Right lobe of liver (tissue), 6 donors: ENCODE measurements at regions not wholly inside any gene's neighbourhood (a gene's known extent, or its start where the extent isn't known, plus 50 kb on each side); places are given as distances from the start of the nearest gene placed in this dataset.

ENCODE experiments used
- ATAC-seq, 4 donors: fragments of 200-7000 bp; cut with Tn5 transposase; one replicate each; pipeline ENCODE4 v1.9.1; 2020; ENCODE audit warnings: mild to moderate bottlenecking in 4 of 4, moderate library complexity in 4 of 4
- DNase-seq, 3 donors: peaks; one replicate each; pipeline ENCODE4 v3.0.0-alpha.2; 2020
- H3K27ac ChIP-seq, 3 donors: fragments of 200-600 bp; one replicate each; pipeline ENCODE4 v1.8.0; 2022
- H3K27me3 ChIP-seq, 2 donors: fragments of 200-600 bp; one replicate each; pipeline ENCODE4 v1.8.0; 2022
- H3K36me3 ChIP-seq, 4 donors: fragments of 200-600 bp; sonication (generic) in 1 of 4; one replicate each; pipeline versions ENCODE4 v1.5.1 to v1.8.0; 2017 to 2022; ENCODE audit warnings: control low read depth in 1 of 4
- H3K4me1 ChIP-seq, 4 donors: fragments of 200-600 bp; sonication (generic) in 1 of 4; one replicate each; pipeline versions ENCODE4 v1.5.1 to v1.8.0; 2017 to 2022; ENCODE audit warnings: control low read depth in 1 of 4
- H3K4me3 ChIP-seq, 3 donors: fragments of 200-600 bp; one replicate each; pipeline ENCODE4 v1.8.0; 2022
- H3K9me3 ChIP-seq, 4 donors: fragments of 200-600 bp; sonication (generic) in 1 of 4; one replicate each; pipeline versions ENCODE4 v1.5.1 to v1.8.0; 2017 to 2022; ENCODE audit warnings: control low read depth in 1 of 4
- POLR2A ChIP-seq: fragments of 450-650 bp; IDR thresholded peaks from one replicate; pipeline ENCODE4 v1.6.1; 2017; ENCODE audit warnings: antibody characterized with exemption, mild to moderate bottlenecking
- WGBS: methylation state at CpG from one replicate; pipeline ENCODE4 v1.1.6; 2018; ENCODE audit warnings: low coverage, low lambda C conversion rate; ENCODE audit not compliant: insufficient coverage; ENCODE audit errors: missing lambda C conversion rate; 5-methylcytosine and 5-hydroxymethylcytosine counted together
- intact Hi-C, 2 donors: fragments of 100-400 bp; cut with DNase I; formaldehyde crosslinking; loops; one replicate each; pipeline versions ENCODE4 v1.11.2 to v1.14.1; 2022
- TF ChIP-seq, protein P1 (sequence below), 4 donors: fragments of 200-600 bp in 3 of 4; fragments of 450-650 bp in 1 of 4; IDR thresholded peaks; one replicate each; pipeline versions ENCODE4 v1.5.1 to v1.8.0; 2016 to 2022; ENCODE audit warnings: antibody characterized with exemption in 4 of 4, mild to moderate bottlenecking in 2 of 4
- donor health status: DM: no; HTN: yes; CAD: no.
- donor health status: DM: no; HTN: no; CAD: no.
- donor health status: DM: no; HTN: no; CAD: no.
- donor health status: DM: no; HTN: yes; CAD: no.
- donor health status: DM: no; HTN: yes; CAD: no.

DNA sequence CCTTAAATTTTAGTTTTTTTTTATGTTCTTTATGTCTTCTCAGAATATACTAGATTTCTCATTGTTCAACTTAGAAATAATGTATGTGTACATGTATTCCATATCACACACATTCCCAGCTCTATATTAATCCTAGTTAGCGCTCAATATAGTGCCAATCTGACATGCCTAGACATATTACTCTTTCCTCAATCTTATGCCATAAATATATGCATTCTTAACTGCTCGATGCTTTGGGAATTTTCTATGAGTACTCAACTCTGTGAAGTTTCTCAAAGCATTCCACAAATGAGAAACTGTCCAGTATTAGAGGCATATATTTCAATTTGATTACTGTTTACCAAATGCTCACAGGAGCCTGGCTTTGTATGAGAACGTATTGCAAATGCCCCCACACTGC lies 231.2 kb upstream of the VEGFC start:
- DNase-seq, result no peak
- H3K4me3 ChIP-seq, result no peak overlapping the region
- 52% methylated on average over 3 of the region's 3 CpGs for WGBS
- intact Hi-C loops, result no loop called here
- no peak overlapping the region for H3K27ac ChIP-seq
- no peaks in the 10 kb centered on the region for H3K4me1 ChIP-seq
- TF ChIP-seq POLR2A, result no peak
- TF ChIP-seq, protein P1, sequence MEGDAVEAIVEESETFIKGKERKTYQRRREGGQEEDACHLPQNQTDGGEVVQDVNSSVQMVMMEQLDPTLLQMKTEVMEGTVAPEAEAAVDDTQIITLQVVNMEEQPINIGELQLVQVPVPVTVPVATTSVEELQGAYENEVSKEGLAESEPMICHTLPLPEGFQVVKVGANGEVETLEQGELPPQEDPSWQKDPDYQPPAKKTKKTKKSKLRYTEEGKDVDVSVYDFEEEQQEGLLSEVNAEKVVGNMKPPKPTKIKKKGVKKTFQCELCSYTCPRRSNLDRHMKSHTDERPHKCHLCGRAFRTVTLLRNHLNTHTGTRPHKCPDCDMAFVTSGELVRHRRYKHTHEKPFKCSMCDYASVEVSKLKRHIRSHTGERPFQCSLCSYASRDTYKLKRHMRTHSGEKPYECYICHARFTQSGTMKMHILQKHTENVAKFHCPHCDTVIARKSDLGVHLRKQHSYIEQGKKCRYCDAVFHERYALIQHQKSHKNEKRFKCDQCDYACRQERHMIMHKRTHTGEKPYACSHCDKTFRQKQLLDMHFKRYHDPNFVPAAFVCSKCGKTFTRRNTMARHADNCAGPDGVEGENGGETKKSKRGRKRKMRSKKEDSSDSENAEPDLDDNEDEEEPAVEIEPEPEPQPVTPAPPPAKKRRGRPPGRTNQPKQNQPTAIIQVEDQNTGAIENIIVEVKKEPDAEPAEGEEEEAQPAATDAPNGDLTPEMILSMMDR (IDR thresholded peaks at IDR 0.05), result no peak
- no peaks in the 10 kb centered on the region for H3K9me3 ChIP-seq
- no peaks in the 10 kb centered on the region for H3K27me3 ChIP-seq
- ATAC-seq, result no peak
- no peaks in the 10 kb centered on the region for H3K36me3 ChIP-seq

DNA sequence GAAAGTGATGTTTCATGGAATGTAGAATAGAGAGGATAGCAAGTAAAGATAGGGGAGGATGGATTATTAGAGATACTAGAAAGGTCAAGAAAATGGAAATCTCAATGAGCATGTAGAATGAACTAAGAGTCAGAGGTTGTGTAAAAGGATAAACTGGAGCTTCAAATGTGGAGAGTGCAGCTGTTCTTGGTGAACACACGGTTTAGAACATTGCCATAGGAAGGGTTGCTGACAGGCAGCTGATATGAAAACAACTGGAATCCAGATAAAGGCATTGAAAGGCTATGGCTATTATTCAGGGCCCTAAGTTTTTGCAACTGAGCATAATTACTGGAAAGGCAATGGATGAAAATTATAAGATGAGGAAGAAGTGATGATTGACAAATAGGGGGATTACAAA lies 239.6 kb upstream of the VEGFC start:
- TF ChIP-seq, protein P1 (IDR thresholded peaks at IDR 0.05), result no peak
- no peak for TF ChIP-seq POLR2A
- H3K4me1 ChIP-seq, result no peaks in the 10 kb centered on the region
- no peak overlapping the region for H3K4me3 ChIP-seq
- ATAC-seq (no peak), DNase-seq (no peak)
- H3K9me3 ChIP-seq, result no peaks in the 10 kb centered on the region
- H3K27ac ChIP-seq, result no peak overlapping the region
- H3K27me3 ChIP-seq, result no peaks in the 10 kb centered on the region
- 10% methylated on average over 1 of the region's 1 CpG for WGBS
- H3K36me3 ChIP-seq, result no peaks in the 10 kb centered on the region
- intact Hi-C loops, result no loop called here

DNA sequence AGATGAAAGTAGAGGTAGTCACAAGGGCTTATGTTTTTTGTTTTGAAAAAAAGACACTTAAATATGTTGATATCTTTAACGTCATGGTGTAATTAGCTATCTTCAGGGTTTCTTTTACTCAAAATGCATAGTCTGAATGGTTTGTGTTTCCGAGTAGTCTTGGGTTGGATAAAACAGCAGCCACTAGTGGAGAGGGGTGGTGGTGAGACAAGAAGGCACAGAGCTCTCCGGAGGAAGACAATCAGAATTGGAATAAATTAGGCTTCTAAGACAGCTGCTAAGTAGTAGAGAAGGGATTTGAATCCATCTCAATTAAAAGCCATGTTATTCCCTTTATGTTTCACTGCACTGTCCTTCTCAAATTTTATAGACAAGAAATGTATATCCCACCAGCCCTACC lies 240.4 kb upstream of the VEGFC start:
- Histone ChIP-seq H3K4me1 (no peaks in the 10 kb centered on the region), H3K36me3 (no peaks in the 10 kb centered on the region), H3K27me3 (no peaks in the 10 kb centered on the region), H3K4me3 (no peak overlapping the region), H3K9me3 (no peaks in the 10 kb centered on the region), H3K27ac (no peak overlapping the region)
- intact Hi-C loops, result no loop called here
- DNase-seq, result no peak
- TF ChIP-seq, protein P1 (IDR thresholded peaks at IDR 0.05), result no peak
- WGBS, result 40% methylated on average over 3 of the region's 3 CpGs
- ATAC-seq, result no peak

DNA sequence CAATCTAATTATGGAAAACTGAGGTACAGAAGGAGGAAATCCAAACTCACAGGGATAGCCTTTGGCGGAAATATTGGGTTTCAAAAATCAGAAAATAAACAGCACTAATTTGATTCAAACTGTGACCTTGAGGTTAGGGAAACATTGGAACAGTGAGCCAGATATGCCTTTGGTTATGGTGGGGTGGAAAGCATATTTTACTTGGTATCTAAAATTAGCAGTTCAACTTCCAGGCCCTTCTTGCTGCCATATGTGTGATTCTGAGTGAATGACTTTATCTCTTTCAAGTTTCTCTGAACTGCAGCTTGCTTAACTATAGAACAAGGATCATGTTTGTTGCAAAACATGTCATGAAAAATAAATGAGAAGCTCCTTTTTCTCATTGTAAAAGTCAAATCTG lies 240.9 kb upstream of the VEGFC start:
- Histone ChIP-seq H3K36me3 (no peaks in the 10 kb centered on the region), H3K27me3 (no peaks in the 10 kb centered on the region), H3K4me3 (no peak overlapping the region), H3K9me3 (no peaks in the 10 kb centered on the region), H3K4me1 (no peaks in the 10 kb centered on the region), H3K27ac (no peak overlapping the region)
- intact Hi-C loops, result no loop called here
- DNase-seq (no peak), ATAC-seq (no peak)
- WGBS, result 62% methylated on average over 1 of the region's 1 CpG
- TF ChIP-seq POLR2A, result no peak
- TF ChIP-seq, protein P1 (IDR thresholded peaks at IDR 0.05), result no peak

DNA sequence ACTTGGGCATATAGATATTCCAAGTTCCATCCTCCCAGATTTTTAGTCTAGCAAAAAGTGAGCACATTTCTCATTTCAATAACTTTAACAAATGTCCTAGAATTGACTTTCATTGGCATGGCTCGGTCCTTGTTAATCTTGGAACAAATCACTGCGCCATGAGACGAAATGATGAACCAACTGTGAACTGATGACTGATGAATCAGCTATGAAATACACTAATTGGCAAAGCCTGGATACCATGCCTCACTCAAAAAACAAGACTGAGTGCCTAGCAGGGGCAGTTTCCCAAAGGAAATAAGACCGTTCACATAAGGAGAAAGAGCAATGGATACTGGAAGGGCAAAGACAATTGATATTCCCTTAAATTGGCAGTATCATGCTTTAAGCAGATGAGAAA lies 248.6 kb upstream of the VEGFC start:
- H3K27me3 ChIP-seq, result no peaks in the 10 kb centered on the region
- no peaks in the 10 kb centered on the region for H3K36me3 ChIP-seq
- 69% methylated on average over 4 of the region's 4 CpGs for WGBS
- DNase-seq, result no peak
- H3K27ac ChIP-seq, result no peak overlapping the region
- H3K9me3 ChIP-seq, result no peaks in the 10 kb centered on the region
- no peaks in the 10 kb centered on the region for H3K4me1 ChIP-seq
- no peak for ATAC-seq
- no peak overlapping the region for H3K4me3 ChIP-seq
- no peak for TF ChIP-seq POLR2A
- intact Hi-C loops, result no loop called here
